Ascending aorta (tissue), 2 donors: ENCODE measurements at regions not wholly inside any gene's neighbourhood (a gene's known extent, or its start where the extent isn't known, plus 50 kb on each side); places are given as distances from the start of the nearest gene placed in this dataset.

Experiments used
- DNase-seq, 2 donors: peaks; one replicate each; pipeline ENCODE4 v3.0.0-alpha.2; 2019; ENCODE audit warnings: low spot score in 2 of 2
- H3K27ac ChIP-seq, 2 donors: fragments of 200-600 bp; sonication (generic); one replicate each; pipeline ENCODE4 v1.5.1; 2016 to 2017; ENCODE audit warnings: mild to moderate bottlenecking in 1 of 2
- H3K27me3 ChIP-seq: fragments of 200-600 bp; sonication (generic); one replicate; pipeline ENCODE4 v1.5.1; 2017
- H3K36me3 ChIP-seq, 2 donors: fragments of 200-600 bp; sonication (generic); one replicate each; pipeline ENCODE4 v1.5.1; 2016
- H3K4me1 ChIP-seq, 2 donors: fragments of 200-600 bp; sonication (generic); one replicate each; pipeline ENCODE4 v1.5.1; 2016 to 2017; ENCODE audit warnings: mild to moderate bottlenecking in 1 of 2
- H3K4me3 ChIP-seq, 2 donors: fragments of 200-600 bp; sonication (generic); one replicate each; pipeline ENCODE4 v1.5.1; 2016 to 2017; ENCODE audit warnings: mild to moderate bottlenecking in 1 of 2
- H3K9me3 ChIP-seq, 2 donors: fragments of 200-600 bp; sonication (generic); one replicate each; pipeline ENCODE4 v1.5.1; 2016
- intact Hi-C: fragments of 100-400 bp; cut with DNase I; formaldehyde crosslinking; loops from one replicate; pipeline ENCODE4 v1.15.1; 2023
- TF ChIP-seq, protein P1 (sequence below), 3 experiments: fragments of 200-600 bp in 2 of 3; fragments of 450-650 bp in 1 of 3; sonication (generic) in 2 of 3; IDR thresholded peaks; one replicate each; pipeline ENCODE4 v1.5.1; 2016 to 2019; ENCODE audit warnings: antibody characterized with exemption in 3 of 3, mild to moderate bottlenecking in 1 of 3, moderate library complexity in 1 of 3

DNA sequence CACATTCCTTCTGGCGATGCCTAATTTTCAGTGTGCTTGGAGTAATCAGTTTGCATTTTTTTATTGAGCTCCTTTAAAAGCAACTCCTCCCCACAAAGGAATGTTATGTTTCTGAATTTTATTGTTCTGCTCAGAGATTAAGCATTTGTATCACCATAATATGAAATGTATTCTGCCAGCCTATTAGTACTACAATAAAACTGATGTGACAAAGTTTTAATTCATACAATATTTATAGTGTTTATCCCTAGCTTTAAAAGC lies 236.9 kb upstream of the ASCC3 start:
- Histone ChIP-seq H3K9me3 (no peaks in the 10 kb centered on the region), H3K27ac (no peak overlapping the region), H3K4me1 (no peaks in the 10 kb centered on the region), H3K4me3 (no peak overlapping the region), H3K27me3 (no peaks in the 10 kb centered on the region), H3K36me3 (no peaks in the 10 kb centered on the region)
- TF ChIP-seq, protein P1, sequence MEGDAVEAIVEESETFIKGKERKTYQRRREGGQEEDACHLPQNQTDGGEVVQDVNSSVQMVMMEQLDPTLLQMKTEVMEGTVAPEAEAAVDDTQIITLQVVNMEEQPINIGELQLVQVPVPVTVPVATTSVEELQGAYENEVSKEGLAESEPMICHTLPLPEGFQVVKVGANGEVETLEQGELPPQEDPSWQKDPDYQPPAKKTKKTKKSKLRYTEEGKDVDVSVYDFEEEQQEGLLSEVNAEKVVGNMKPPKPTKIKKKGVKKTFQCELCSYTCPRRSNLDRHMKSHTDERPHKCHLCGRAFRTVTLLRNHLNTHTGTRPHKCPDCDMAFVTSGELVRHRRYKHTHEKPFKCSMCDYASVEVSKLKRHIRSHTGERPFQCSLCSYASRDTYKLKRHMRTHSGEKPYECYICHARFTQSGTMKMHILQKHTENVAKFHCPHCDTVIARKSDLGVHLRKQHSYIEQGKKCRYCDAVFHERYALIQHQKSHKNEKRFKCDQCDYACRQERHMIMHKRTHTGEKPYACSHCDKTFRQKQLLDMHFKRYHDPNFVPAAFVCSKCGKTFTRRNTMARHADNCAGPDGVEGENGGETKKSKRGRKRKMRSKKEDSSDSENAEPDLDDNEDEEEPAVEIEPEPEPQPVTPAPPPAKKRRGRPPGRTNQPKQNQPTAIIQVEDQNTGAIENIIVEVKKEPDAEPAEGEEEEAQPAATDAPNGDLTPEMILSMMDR (IDR thresholded peaks at IDR 0.05): no peak
- intact Hi-C loops: no loop called here
- DNase-seq: no peak

DNA sequence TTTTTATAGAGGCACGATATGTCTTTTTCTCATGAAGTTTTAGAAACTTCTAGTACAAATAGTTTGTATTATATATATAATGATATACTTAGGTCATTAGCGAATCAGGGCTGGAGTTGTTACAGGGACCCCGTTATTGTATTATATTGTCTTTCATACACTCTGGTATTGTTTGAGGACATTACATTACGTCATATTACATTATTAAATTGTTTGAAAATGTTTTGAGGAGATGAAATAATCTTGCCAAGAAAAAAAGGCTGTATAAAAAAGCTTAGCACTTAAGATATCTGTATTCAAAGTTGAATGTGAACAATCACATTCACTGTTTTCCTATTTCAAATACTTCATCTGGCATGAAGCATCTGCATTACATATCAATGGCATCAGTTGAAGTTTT lies 239.6 kb upstream of the ASCC3 start:
- no peak overlapping the region for H3K4me3 ChIP-seq
- H3K27ac ChIP-seq: no peak overlapping the region
- no peaks in the 10 kb centered on the region for H3K9me3 ChIP-seq
- intact Hi-C loops: no loop called here
- H3K36me3 ChIP-seq: no peaks in the 10 kb centered on the region
- DNase-seq: no peak
- no peaks in the 10 kb centered on the region for H3K4me1 ChIP-seq
- H3K27me3 ChIP-seq: no peaks in the 10 kb centered on the region
- TF ChIP-seq, protein P1 (IDR thresholded peaks at IDR 0.05): no peak

DNA sequence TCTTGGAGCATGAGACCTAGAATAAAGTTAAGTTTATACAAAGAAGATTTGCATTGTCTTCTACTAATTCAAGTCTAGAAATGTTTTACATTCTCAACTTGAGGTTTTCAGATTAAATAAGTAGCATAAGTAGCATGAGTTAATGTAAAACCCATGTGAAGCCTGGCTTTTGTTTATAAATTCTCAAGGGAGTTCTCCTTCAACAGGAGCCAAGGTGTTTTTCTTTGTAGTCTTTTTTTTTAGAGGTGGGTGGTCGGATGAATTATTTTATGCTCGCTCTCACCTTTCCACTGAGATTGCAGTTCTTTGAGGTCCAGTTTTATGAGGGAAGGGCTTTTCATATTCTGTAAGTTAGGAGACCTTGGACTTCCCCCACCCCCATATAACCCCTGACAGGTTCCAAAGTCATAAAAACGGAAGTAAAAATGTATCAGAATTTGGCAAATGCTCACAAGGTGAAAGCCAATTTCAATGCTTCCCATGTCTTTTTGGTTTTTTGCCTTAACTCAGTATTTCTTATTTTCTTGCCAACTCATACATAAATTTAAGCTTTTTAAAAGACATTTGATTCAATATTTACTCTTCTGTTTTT lies 244.3 kb upstream of the ASCC3 start:
- intact Hi-C loops: no loop called here
- no peak overlapping the region for H3K27ac ChIP-seq
- H3K27me3 ChIP-seq: no peaks in the 10 kb centered on the region
- H3K9me3 ChIP-seq: peaks cover 0 to 3% of the 10 kb centered on the region in 2 donors
- no peak overlapping the region for H3K4me3 ChIP-seq
- no peak for DNase-seq
- TF ChIP-seq, protein P1 (IDR thresholded peaks at IDR 0.05): no peak
- no peaks in the 10 kb centered on the region for H3K36me3 ChIP-seq
- no peaks in the 10 kb centered on the region for H3K4me1 ChIP-seq

DNA sequence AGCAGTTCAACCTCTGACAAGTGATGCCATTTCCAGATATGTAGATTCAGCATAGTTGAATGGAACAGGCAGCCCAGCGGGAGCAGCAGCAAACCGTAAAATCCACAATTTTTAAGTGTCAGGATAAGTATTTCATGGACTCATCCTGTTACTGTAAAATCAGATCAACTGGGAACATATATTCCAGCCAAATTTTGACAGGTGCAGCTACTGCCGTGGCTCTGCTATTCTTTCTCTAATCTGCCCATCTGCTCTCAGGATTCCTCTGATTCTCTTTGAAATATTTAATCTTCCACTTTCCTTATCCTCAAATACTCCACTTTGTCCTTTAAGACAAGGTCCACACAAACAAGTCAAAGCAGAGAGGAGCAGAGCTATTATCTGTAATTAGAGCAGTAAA lies 245.4 kb upstream of the ASCC3 start:
- intact Hi-C loops: no loop called here
- DNase-seq: no peak
- Histone ChIP-seq H3K4me3 (no peak overlapping the region), H3K9me3 (peaks cover 0 to 3% of the 10 kb centered on the region in 2 donors), H3K27ac (no peak overlapping the region), H3K36me3 (no peaks in the 10 kb centered on the region), H3K4me1 (no peaks in the 10 kb centered on the region), H3K27me3 (no peaks in the 10 kb centered on the region)
- TF ChIP-seq, protein P1 (IDR thresholded peaks at IDR 0.05): no peak

DNA sequence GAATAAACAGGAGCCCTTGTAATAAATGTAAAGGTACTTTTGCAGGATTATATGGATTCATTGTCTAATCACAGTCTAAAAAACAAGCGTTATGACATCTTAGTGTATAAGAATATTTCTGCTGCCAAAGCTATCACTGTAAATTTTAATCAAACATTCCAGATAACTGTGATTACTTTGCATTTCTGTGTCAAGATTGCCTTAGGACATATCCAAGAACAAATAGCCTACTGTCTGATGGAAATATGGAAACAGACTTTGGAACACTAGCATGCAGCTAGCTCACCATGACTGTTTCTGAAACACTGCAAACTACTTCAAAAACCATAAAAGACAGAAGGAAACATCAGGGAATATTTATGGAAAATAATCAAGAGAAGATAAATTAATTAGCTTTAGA lies 248.7 kb upstream of the ASCC3 start:
- no peak for DNase-seq
- Histone ChIP-seq H3K27me3 (no peaks in the 10 kb centered on the region), H3K9me3 (peaks cover 0 to 3% of the 10 kb centered on the region in 2 donors), H3K36me3 (no peaks in the 10 kb centered on the region), H3K4me3 (no peak overlapping the region), H3K4me1 (no peaks in the 10 kb centered on the region), H3K27ac (no peak overlapping the region)
- TF ChIP-seq, protein P1 (IDR thresholded peaks at IDR 0.05): no peak
- intact Hi-C loops: no loop called here

DNA sequence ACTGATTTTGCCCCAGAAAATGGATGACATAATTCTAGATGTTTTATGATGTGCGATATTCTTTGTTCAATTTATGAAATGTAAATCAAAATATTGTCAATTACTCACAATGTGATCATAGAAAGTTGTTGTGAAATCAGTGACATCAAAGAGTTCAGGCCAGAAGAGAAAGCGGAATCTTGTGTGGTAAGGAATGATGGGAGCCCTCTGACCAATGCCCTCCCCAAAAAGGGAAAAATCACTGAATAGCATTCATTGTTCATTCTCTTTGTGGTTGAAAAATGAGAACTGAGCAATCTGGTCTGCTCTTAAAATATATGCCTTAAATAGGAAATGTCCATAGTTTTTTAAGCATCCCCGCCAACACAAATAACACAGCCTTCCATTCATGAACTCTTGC lies 247.1 kb upstream of the GRIK2 start:
- no peak for DNase-seq
- TF ChIP-seq, protein P1 (IDR thresholded peaks at IDR 0.05): no peak
- intact Hi-C loops: no loop called here
- Histone ChIP-seq H3K4me1 (no peaks in the 10 kb centered on the region), H3K36me3 (no peaks in the 10 kb centered on the region), H3K4me3 (no peak overlapping the region), H3K27me3 (no peaks in the 10 kb centered on the region), H3K9me3 (no peaks in the 10 kb centered on the region), H3K27ac (no peak overlapping the region)
